ENCODE measurements at regions not wholly inside any gene's neighbourhood (a gene's known extent, or its start where the extent isn't known, plus 50 kb on each side); places are given as distances from the start of the nearest gene placed in this dataset.

- no peak for TF ChIP-seq POLR2A (IDR thresholded peaks at IDR 0.05)
- TF ChIP-seq, protein P1, sequence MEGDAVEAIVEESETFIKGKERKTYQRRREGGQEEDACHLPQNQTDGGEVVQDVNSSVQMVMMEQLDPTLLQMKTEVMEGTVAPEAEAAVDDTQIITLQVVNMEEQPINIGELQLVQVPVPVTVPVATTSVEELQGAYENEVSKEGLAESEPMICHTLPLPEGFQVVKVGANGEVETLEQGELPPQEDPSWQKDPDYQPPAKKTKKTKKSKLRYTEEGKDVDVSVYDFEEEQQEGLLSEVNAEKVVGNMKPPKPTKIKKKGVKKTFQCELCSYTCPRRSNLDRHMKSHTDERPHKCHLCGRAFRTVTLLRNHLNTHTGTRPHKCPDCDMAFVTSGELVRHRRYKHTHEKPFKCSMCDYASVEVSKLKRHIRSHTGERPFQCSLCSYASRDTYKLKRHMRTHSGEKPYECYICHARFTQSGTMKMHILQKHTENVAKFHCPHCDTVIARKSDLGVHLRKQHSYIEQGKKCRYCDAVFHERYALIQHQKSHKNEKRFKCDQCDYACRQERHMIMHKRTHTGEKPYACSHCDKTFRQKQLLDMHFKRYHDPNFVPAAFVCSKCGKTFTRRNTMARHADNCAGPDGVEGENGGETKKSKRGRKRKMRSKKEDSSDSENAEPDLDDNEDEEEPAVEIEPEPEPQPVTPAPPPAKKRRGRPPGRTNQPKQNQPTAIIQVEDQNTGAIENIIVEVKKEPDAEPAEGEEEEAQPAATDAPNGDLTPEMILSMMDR (IDR thresholded peaks at IDR 0.05) = no peak
Measured at GRCh38 chr5:102629827-102630605, 125.1 kb upstream of the PAM start.
